ENCODE measurements at regions not wholly inside any gene's neighbourhood (a gene's known extent, or its start where the extent isn't known, plus 50 kb on each side); places are given as distances from the start of the nearest gene placed in this dataset.
"Not testable (repeated sequence)": the region's sequence is repeated elsewhere in the genome, so short reads cannot be mapped to it uniquely, and the experiment has no call there.

DNA sequence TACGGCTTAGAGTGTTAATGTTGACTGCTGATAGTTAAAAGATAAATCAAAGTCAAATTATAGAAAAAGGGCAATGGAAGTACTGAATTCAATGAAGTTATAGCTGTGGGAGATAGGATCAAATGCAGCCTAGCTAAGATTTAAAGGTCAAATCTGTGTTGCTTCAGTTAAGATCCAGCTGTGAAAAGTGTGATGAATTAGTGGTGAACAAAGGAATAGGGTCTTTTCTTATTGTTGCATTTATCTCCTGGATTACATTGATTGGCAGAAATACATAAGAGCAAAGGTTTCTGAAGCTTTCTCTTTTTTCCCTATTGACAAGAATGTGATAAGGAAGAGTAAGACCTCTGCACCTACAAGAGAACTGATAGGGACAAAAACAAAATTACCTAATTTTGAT lies 1234.6 kb upstream of the ADGRL2 start:
- Histone ChIP-seq H3K36me3 (no peaks in the 10 kb centered on the region), H3K4me1 (no peaks in the 10 kb centered on the region), H3K27ac (no peak overlapping the region), H3K27me3 (no peaks in the 10 kb centered on the region), H3K9me3 (no peaks in the 10 kb centered on the region), H3K4me3 (no peak overlapping the region)
- DNase-seq (ENCODE audit: low spot score), result no peak
- TF ChIP-seq, protein P1, sequence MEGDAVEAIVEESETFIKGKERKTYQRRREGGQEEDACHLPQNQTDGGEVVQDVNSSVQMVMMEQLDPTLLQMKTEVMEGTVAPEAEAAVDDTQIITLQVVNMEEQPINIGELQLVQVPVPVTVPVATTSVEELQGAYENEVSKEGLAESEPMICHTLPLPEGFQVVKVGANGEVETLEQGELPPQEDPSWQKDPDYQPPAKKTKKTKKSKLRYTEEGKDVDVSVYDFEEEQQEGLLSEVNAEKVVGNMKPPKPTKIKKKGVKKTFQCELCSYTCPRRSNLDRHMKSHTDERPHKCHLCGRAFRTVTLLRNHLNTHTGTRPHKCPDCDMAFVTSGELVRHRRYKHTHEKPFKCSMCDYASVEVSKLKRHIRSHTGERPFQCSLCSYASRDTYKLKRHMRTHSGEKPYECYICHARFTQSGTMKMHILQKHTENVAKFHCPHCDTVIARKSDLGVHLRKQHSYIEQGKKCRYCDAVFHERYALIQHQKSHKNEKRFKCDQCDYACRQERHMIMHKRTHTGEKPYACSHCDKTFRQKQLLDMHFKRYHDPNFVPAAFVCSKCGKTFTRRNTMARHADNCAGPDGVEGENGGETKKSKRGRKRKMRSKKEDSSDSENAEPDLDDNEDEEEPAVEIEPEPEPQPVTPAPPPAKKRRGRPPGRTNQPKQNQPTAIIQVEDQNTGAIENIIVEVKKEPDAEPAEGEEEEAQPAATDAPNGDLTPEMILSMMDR (IDR thresholded peaks at IDR 0.05), result no peak

DNA sequence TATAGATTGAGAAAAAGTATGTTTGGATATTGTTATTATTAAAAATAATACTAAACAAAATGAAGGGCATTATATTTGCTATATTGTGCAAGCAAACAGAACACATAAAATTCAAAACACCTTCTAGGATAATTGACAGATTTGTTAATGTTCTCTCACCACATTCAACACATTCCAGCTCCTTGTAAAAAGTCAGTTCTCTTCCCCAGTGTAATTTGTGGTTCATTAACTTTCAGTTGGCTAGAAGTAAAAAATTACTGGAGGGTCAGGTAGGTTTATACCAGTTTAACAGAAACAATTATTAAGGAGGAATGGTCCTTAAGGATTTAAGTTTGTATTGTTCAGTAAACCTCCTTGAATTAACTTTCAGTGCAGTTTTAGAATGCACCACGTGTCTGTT lies 1235.3 kb upstream of the ADGRL2 start:
- TF ChIP-seq, protein P1 (IDR thresholded peaks at IDR 0.05), result no peak
- H3K9me3 ChIP-seq, result no peaks in the 10 kb centered on the region

DNA sequence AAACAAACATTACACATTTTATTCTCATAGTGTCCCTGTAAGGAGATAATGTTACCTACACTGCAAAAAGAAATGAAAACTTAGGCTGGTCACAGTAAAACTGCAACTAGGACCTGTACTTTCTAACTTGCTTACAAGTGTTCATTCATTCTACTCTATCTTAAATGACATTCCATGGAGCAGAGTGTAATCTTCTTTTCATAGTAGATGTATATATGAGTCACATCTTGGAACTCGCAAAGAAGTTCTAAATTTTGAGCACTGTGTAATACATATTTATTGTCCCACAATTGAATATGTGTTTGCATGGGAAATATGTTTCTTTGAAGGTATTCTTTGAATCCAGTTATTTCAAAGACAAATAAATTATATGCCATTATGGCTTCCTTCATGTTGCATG lies 1258.5 kb upstream of the ADGRL2 start:
- no peaks in the 10 kb centered on the region for H3K4me1 ChIP-seq
- no peak overlapping the region for H3K27ac ChIP-seq
- TF ChIP-seq, protein P1 (IDR thresholded peaks at IDR 0.05), result no peak
- H3K4me3 ChIP-seq, result no peak overlapping the region
- DNase-seq (ENCODE audit: low spot score), result no peak
- no peaks in the 10 kb centered on the region for H3K27me3 ChIP-seq
- no peaks in the 10 kb centered on the region for H3K9me3 ChIP-seq
- H3K36me3 ChIP-seq, result no peaks in the 10 kb centered on the region

More for the DNA sequence above, 1235.3 kb upstream of the ADGRL2 start:
- DNase-seq (ENCODE audit: low spot score), result no peak
- no peaks in the 10 kb centered on the region for H3K27me3 ChIP-seq
- H3K4me1 ChIP-seq, result no peaks in the 10 kb centered on the region
- H3K4me3 ChIP-seq, result no peak overlapping the region
- H3K27ac ChIP-seq, result no peak overlapping the region
- no peaks in the 10 kb centered on the region for H3K36me3 ChIP-seq

DNA sequence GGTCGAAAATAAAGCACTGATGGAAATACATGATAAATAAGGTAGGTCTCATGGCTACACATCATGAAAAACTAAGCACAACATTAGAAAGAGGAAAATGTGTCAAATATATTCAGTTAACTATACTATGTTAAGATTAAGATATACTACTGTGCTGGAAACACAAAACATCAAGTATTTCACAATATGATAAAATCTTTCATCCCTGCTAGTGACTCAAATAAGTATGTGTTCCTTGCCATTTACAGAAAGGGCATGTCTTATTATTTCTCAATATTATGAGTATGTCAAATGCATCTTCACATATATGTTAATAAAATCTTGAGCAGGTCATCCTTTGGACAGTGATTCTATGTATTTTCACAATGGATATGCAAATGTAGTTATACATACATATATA lies 1260.1 kb upstream of the ADGRL2 start:
- no peak overlapping the region for H3K27ac ChIP-seq
- no peak for DNase-seq (ENCODE audit: low spot score)
- H3K9me3 ChIP-seq, result no peaks in the 10 kb centered on the region
- no peaks in the 10 kb centered on the region for H3K27me3 ChIP-seq
- H3K4me3 ChIP-seq, result no peak overlapping the region
- no peaks in the 10 kb centered on the region for H3K36me3 ChIP-seq
- TF ChIP-seq, protein P1 (IDR thresholded peaks at IDR 0.05), result no peak
- no peaks in the 10 kb centered on the region for H3K4me1 ChIP-seq

DNA sequence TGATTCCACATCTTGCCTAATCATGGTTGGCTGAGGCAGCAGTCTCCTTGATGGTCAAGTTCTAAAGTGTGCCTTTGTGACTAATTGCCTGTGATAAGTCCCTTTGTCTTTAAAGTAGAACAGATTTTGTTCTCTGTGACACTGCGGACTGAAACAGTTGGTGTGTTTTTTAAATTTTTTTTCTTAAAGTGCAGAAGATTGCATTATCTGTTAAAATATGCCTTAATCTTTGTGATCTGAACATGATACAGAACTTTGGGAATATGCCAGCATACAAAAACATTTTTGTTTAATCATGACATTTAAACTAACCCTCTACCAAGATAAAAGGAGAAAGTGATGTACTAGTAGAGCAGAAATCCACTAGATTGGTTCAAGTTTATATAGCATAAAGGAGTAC lies 1260.6 kb upstream of the ADGRL2 start:
- H3K4me1 ChIP-seq, result no peaks in the 10 kb centered on the region
- TF ChIP-seq, protein P1 (IDR thresholded peaks at IDR 0.05), result no peak
- no peak for DNase-seq (ENCODE audit: low spot score)
- no peak overlapping the region for H3K4me3 ChIP-seq
- H3K27ac ChIP-seq, result no peak overlapping the region
- H3K9me3 ChIP-seq, result no peaks in the 10 kb centered on the region
- no peaks in the 10 kb centered on the region for H3K36me3 ChIP-seq
- no peaks in the 10 kb centered on the region for H3K27me3 ChIP-seq

DNA sequence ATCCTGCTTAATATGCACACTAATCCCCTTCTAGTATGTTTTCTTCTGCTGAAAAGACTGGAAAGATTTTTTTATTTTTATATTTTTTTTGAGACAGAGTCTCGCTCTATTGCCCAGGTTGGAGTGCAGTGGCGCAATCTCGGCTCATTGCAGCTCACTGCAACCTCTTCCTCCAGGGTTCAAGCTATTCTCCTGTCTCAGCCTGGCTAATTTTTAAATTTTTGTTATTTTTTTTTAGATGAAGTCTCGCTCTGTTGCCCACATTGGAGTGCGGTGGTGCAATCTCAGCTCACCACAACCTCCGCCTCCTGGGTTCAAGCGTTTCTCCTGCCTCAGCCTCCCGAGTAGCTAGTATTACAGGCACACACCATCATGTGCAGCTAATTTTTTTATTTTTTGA lies 1261.4 kb upstream of the ADGRL2 start:
- not testable (repeated sequence) for H3K27ac ChIP-seq; H3K36me3 ChIP-seq; DNase-seq (ENCODE audit: low spot score); H3K4me3 ChIP-seq; H3K27me3 ChIP-seq; H3K9me3 ChIP-seq; H3K4me1 ChIP-seq

Measured in right atrium auricular region (tissue), 2 donors.